ACHN (cell line): ENCODE measurements at regions not wholly inside any gene's neighbourhood (a gene's known extent, or its start where the extent isn't known, plus 50 kb on each side); places are given as distances from the start of the nearest gene placed in this dataset.

Experiments used
- DNase-seq: peaks from one replicate; pipeline ENCODE4 v3.0.0-alpha.2; 2015
- in situ Hi-C: cut with HindIII; loops from 2 replicates; pipeline ENCODE4 v1.10.0; 2017; ENCODE audit warnings: low sequenced_read_pairs, low pct_ligation_motif_present, low pct_unique_long_range_greater_than_20kb

- DNase-seq = no peak
- in situ Hi-C loops = no loop called here
Measured at GRCh38 chr15:85329561-85330422, 50.6 kb upstream of the AKAP13 start.
